Panc1 (cell line): ENCODE measurements at regions not wholly inside any gene's neighbourhood (a gene's known extent, or its start where the extent isn't known, plus 50 kb on each side); places are given as distances from the start of the nearest gene placed in this dataset.
"Not testable (repeated sequence)": the region's sequence is repeated elsewhere in the genome, so short reads cannot be mapped to it uniquely, and the experiment has no call there.

Source experiments
- CTCF ChIP-seq: fragments of 450-650 bp; IDR thresholded peaks from 2 replicates; pipeline ENCODE4 v1.5.1; 2017; ENCODE audit warnings: mild to moderate bottlenecking
- POLR2AphosphoS5 ChIP-seq: IDR thresholded peaks from 2 replicates; pipeline ENCODE4 v1.6.1; 2012; ENCODE audit warnings: mild to moderate bottlenecking, low read depth, low read length, moderate library complexity
- REST ChIP-seq, 2 experiments: IDR thresholded peaks; 2 replicates each; pipeline ENCODE4 v1.6.1; 2011 to 2012; ENCODE audit warnings: low read depth in 2 of 2, control low read depth in 1 of 2, low read length in 1 of 2, mild to moderate bottlenecking in 1 of 2, moderate library complexity in 1 of 2; ENCODE audit not compliant: insufficient read depth in 1 of 2
- SIN3A ChIP-seq: IDR thresholded peaks from 2 replicates; pipeline ENCODE4 v1.6.1; 2012; ENCODE audit warnings: low read depth, mild to moderate bottlenecking, low read length, moderate library complexity, borderline replicate concordance; ENCODE audit not compliant: insufficient read depth
- TCF7L2 ChIP-seq: IDR thresholded peaks from 2 replicates; pipeline ENCODE4 v1.6.1; 2011; ENCODE audit warnings: mild to moderate bottlenecking, low read depth, low read length, inconsistent platforms

- TF ChIP-seq CTCF; REST (IDR thresholded peaks at IDR 0.05; ENCODE audit: insufficient read depth in 1 of 2, low read depth in 2 of 2, low read length in 1 of 2); POLR2AphosphoS5; TCF7L2; SIN3A: not testable (repeated sequence)
These were observed 130.4 kb upstream of the SLC35G4 start for GRCh38 chr18:11479031-11479430.
